Chondrocyte (in vitro differentiated cells): ENCODE measurements at regions not wholly inside any gene's neighbourhood (a gene's known extent, or its start where the extent isn't known, plus 50 kb on each side); places are given as distances from the start of the nearest gene placed in this dataset.

Experiments
- DNase-seq: peaks from one replicate; pipeline ENCODE4 v3.0.0; 2021; ENCODE audit warnings: mixed read lengths, low spot score
- H3K27ac Mint-ChIP-seq: one replicate; pipeline ENCODE4 v1.8.0; 2021; ENCODE audit warnings: mild to moderate bottlenecking, moderate library complexity, mixed read lengths; ENCODE audit not compliant: unreplicated experiment
- H3K27me3 Mint-ChIP-seq: 2 replicates; pipeline ENCODE4 v1.8.0; 2021; ENCODE audit warnings: low read depth, mixed read lengths
- H3K36me3 Mint-ChIP-seq: 2 replicates; pipeline ENCODE4 v1.8.0; 2021; ENCODE audit warnings: low read depth, mixed read lengths
- H3K4me1 Mint-ChIP-seq: 2 replicates; pipeline ENCODE4 v1.8.0; 2021; ENCODE audit warnings: low read depth, mild to moderate bottlenecking, mixed read lengths
- H3K4me3 Mint-ChIP-seq: one replicate; pipeline ENCODE4 v1.8.0; 2021; ENCODE audit warnings: mild to moderate bottlenecking, moderate library complexity, mixed read lengths; ENCODE audit not compliant: unreplicated experiment
- H3K9me3 Mint-ChIP-seq: 2 replicates; pipeline ENCODE4 v1.8.0; 2021; ENCODE audit warnings: low read depth, mixed read lengths
- CTCF ChIP-seq: fragments of 200-600 bp; sonication (generic); IDR thresholded peaks from 2 replicates; pipeline ENCODE4 v1.5.0; 2021; ENCODE audit warnings: antibody characterized with exemption, mild to moderate bottlenecking, moderate library complexity

- Mint-ChIP-seq H3K27me3 (peaks cover 4% of the 10 kb centered on the region), H3K4me1 (no peaks in the 10 kb centered on the region), H3K27ac (no peak overlapping the region), H3K4me3 (no peak overlapping the region), H3K9me3 (peaks cover 5% of the 10 kb centered on the region), H3K36me3 (no peaks in the 10 kb centered on the region)
- no peak for TF ChIP-seq CTCF
- no peak for DNase-seq
These were observed 53.8 kb upstream of the ADAMTS18 start for GRCh38 chr16:77488652-77489051.

GRCh38 chr16:77491091-77491490 lies 56.3 kb upstream of the ADAMTS18 start:
- H3K9me3 Mint-ChIP-seq: peaks cover 5% of the 10 kb centered on the region
- no peaks in the 10 kb centered on the region for H3K4me1 Mint-ChIP-seq
- peaks cover 1% of the 10 kb centered on the region for H3K27me3 Mint-ChIP-seq
- H3K27ac Mint-ChIP-seq: no peak overlapping the region
- TF ChIP-seq CTCF: no peak
- DNase-seq: no peak
- H3K36me3 Mint-ChIP-seq: no peaks in the 10 kb centered on the region
- H3K4me3 Mint-ChIP-seq: no peak overlapping the region

GRCh38 chr16:77496934-77497333 lies 62.1 kb upstream of the ADAMTS18 start:
- H3K27ac Mint-ChIP-seq: no peak overlapping the region

GRCh38 chr16:77499373-77500285 lies 64.8 kb upstream of the ADAMTS18 start:
- no peak for TF ChIP-seq CTCF
- Mint-ChIP-seq H3K4me3 (no peak overlapping the region), H3K36me3 (no peaks in the 10 kb centered on the region)

More at GRCh38 chr16:77496934-77497333, 62.1 kb upstream of the ADAMTS18 start:
- Mint-ChIP-seq H3K27me3 (no peaks in the 10 kb centered on the region), H3K4me3 (no peak overlapping the region), H3K36me3 (no peaks in the 10 kb centered on the region), H3K9me3 (peaks cover 5% of the 10 kb centered on the region), H3K4me1 (no peaks in the 10 kb centered on the region)
- no peak for DNase-seq
- TF ChIP-seq CTCF: no peak

GRCh38 chr16:77500286-77500598 lies 65.4 kb upstream of the ADAMTS18 start:
- Mint-ChIP-seq H3K9me3 (peaks cover 2% of the 10 kb centered on the region), H3K27me3 (no peaks in the 10 kb centered on the region)

More at GRCh38 chr16:77499373-77500285, 64.8 kb upstream of the ADAMTS18 start:
- no peaks in the 10 kb centered on the region for H3K4me1 Mint-ChIP-seq
- no peak overlapping the region for H3K27ac Mint-ChIP-seq
- H3K27me3 Mint-ChIP-seq: no peaks in the 10 kb centered on the region
- peaks cover 2% of the 10 kb centered on the region for H3K9me3 Mint-ChIP-seq
- DNase-seq: no peak

More at GRCh38 chr16:77500286-77500598, 65.4 kb upstream of the ADAMTS18 start:
- no peak for DNase-seq
- H3K27ac Mint-ChIP-seq: no peak overlapping the region
- no peak for TF ChIP-seq CTCF
- no peak overlapping the region for H3K4me3 Mint-ChIP-seq
- H3K4me1 Mint-ChIP-seq: no peaks in the 10 kb centered on the region
- no peaks in the 10 kb centered on the region for H3K36me3 Mint-ChIP-seq
